ENCODE measurements at regions not wholly inside any gene's neighbourhood (a gene's known extent, or its start where the extent isn't known, plus 50 kb on each side); places are given as distances from the start of the nearest gene placed in this dataset.

DNA sequence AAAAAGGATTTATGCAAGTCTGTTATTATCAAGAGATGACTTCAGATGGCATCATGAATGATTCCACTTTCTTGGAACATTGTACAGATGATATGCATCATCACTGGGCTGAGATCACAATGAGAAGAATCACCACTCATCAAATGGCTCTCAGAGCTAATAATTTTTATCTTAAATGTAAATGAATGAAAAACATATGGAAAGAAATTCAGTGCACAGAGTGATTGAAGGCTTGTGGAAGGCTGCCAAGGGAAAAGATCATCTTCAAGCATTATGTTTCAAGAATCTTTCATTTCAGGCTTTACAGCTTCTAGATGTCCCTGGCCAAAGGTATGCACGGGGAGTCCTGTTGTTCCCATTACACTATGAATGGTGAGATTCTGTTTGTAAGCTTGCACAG lies 955.7 kb downstream of the TTLL7 start:
- TF ChIP-seq POLR2A (IDR thresholded peaks at IDR 0.05) (no peak), EP300 (IDR thresholded peaks at IDR 0.05) (no peak)

Data from upper lobe of left lung (tissue), 4 donors.